KMS-11 (cell line): ENCODE measurements at regions not wholly inside any gene's neighbourhood (a gene's known extent, or its start where the extent isn't known, plus 50 kb on each side); places are given as distances from the start of the nearest gene placed in this dataset.
"Not testable (repeated sequence)": the region's sequence is repeated elsewhere in the genome, so short reads cannot be mapped to it uniquely, and the experiment has no call there.

Experiments used
- H2AFZ ChIP-seq: fragments of 200-600 bp; sonication (generic); 2 replicates; pipeline ENCODE4 v1.6.1; 2016; ENCODE audit warnings: antibody characterized with exemption, mixed run types, low read depth
- H3K27ac ChIP-seq: fragments of 200-600 bp; sonication (generic); 2 replicates; pipeline ENCODE4 v1.6.1; 2016; ENCODE audit warnings: mild to moderate bottlenecking, mixed run types
- H3K27me3 ChIP-seq: fragments of 200-600 bp; sonication (generic); 2 replicates; pipeline ENCODE4 v1.6.1; 2017; ENCODE audit warnings: mild to moderate bottlenecking, low read depth, mixed run types, moderate library complexity; ENCODE audit not compliant: insufficient read depth
- H3K36me3 ChIP-seq: fragments of 200-600 bp; sonication (generic); 2 replicates; pipeline ENCODE4 v1.6.1; 2017; ENCODE audit warnings: mild to moderate bottlenecking, mixed run types; ENCODE audit not compliant: insufficient read depth
- H3K4me1 ChIP-seq: fragments of 200-600 bp; sonication (generic); 2 replicates; pipeline ENCODE4 v1.6.1; 2016; ENCODE audit warnings: mild to moderate bottlenecking, low read depth, mixed run types; ENCODE audit not compliant: poor library complexity, severe bottlenecking
- H3K4me2 ChIP-seq: fragments of 200-600 bp; sonication (generic); 2 replicates; pipeline ENCODE4 v1.7.0; 2016; ENCODE audit warnings: mild to moderate bottlenecking, mixed run types
- H3K4me3 ChIP-seq: fragments of 200-600 bp; sonication (generic); IDR thresholded peaks from 2 replicates; pipeline ENCODE4 v1.6.1; 2017; ENCODE audit warnings: low read depth, low read length, mixed read lengths; ENCODE audit not compliant: insufficient read depth
- H3K79me2 ChIP-seq: fragments of 200-600 bp; sonication (generic); 2 replicates; pipeline ENCODE4 v1.6.1; 2016; ENCODE audit warnings: low read depth, mixed run types; ENCODE audit not compliant: insufficient read depth
- H3K9ac ChIP-seq: fragments of 200-600 bp; sonication (generic); 2 replicates; pipeline ENCODE4 v1.6.1; 2016; ENCODE audit warnings: mild to moderate bottlenecking, mixed run types
- H4K20me1 ChIP-seq: fragments of 200-600 bp; sonication (generic); 2 replicates; pipeline ENCODE4 v1.6.1; 2016; ENCODE audit warnings: mild to moderate bottlenecking, mixed run types; ENCODE audit not compliant: insufficient read depth
- CTCF ChIP-seq: fragments of 200-600 bp; sonication (generic); conservative IDR thresholded peaks from 2 replicates; pipeline ENCODE4 v1.6.1; 2017; ENCODE audit warnings: low read depth, mild to moderate bottlenecking, antibody characterized with exemption, low read length, moderate library complexity, mixed read lengths

- Histone ChIP-seq H3K27me3 (no peaks in the 10 kb centered on the region), H3K4me3 (no peak overlapping the region), H3K4me1 (no peaks in the 10 kb centered on the region), H3K79me2 (no peaks in the 10 kb centered on the region), H3K27ac (no peak overlapping the region), H3K4me2 (no peak overlapping the region), H4K20me1 (no peaks in the 10 kb centered on the region), H3K36me3 (no peaks in the 10 kb centered on the region), H3K9ac (no peak overlapping the region), H2AFZ (no peak overlapping the region)
- TF ChIP-seq CTCF, result no peak
Observed at GRCh38 chr12:131634037-131634436, 76.9 kb upstream of the SFSWAP start.

DNA sequence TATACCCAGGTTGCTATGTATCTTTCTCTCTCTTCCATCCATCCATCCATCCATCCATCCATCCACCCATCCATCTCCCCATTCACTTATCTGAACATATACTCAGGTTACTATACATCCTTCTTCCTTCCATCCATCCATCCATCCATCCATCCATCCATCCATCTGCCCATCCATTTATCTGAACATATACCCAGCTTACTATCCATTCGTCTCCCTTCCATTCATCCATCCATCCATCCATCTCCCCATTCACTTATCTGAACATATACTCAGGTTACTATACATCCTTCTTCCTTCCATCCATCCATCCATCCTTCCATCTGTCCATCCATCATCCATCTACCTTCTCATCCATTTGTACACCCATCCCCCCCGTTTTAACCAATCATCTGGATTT lies 75.9 kb upstream of the SFSWAP start:
- not testable (repeated sequence) for H3K4me1 ChIP-seq, H3K9ac ChIP-seq, H3K79me2 ChIP-seq, H3K4me2 ChIP-seq, H3K36me3 ChIP-seq, H2AFZ ChIP-seq, H3K27ac ChIP-seq, H3K4me3 ChIP-seq, H3K27me3 ChIP-seq, H4K20me1 ChIP-seq

DNA sequence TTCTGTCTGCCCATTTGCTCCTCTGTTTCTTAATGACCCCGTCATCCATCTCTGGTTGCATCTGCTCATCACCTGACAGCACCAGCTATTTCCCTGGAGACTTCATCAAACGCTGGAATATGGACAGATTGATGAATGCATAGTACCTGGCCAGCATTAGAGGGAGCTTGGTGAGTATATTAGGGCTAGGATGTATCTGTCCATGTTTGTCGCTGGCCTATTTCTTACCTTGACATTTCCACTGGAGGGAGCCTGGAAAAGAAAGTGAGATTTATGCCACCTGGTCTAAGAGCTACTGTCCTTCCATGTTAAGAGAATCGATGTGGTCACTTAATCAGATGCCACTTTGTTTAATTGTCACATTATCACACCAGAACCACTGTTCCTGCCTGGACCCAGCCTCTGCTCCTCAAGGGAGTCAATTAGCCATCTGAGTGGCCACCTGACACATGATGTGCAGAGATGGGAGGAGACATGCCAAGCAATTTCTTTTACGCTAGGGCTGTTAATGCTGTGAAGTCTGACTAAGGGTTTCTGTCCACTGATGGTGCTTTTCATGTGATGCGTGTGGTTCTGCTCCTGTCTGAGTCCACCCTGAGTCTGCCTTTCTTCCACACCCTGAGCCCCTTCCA lies 75.3 kb upstream of the SFSWAP start:
- no peak overlapping the region for H2AFZ ChIP-seq
- no peaks in the 10 kb centered on the region for H3K36me3 ChIP-seq
- no peak overlapping the region for H3K9ac ChIP-seq
- TF ChIP-seq CTCF, result no peak
- no peaks in the 10 kb centered on the region for H4K20me1 ChIP-seq
- H3K27me3 ChIP-seq, result no peaks in the 10 kb centered on the region
- no peak overlapping the region for H3K4me3 ChIP-seq
- H3K27ac ChIP-seq, result no peak overlapping the region
- no peaks in the 10 kb centered on the region for H3K4me1 ChIP-seq
- no peaks in the 10 kb centered on the region for H3K79me2 ChIP-seq
- H3K4me2 ChIP-seq, result no peak overlapping the region

DNA sequence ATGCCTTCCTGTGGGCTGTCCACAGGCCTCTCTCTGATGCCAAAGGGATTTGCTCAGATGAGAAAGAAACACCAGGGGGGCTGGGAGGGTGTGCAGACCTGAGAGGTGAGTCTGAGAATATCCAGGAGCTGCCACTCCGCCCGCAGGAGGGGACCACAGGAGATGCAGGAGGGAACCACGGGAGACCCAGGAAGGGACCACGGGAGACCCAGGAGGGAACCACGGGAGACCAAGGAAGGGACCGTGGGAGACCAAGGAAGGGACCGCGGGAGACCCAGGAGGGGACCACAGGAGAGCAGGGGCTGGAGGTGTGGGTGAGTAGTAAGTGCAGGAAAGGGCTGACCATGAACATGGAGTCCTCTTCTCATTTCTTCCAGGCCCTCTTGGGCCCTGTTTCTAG lies 74.6 kb upstream of the SFSWAP start:
- Histone ChIP-seq H3K4me2 (no peak overlapping the region), H2AFZ (no peak overlapping the region), H3K27ac (no peak overlapping the region), H3K4me1 (no peaks in the 10 kb centered on the region), H3K4me3 (no peak overlapping the region), H4K20me1 (no peaks in the 10 kb centered on the region), H3K27me3 (no peaks in the 10 kb centered on the region), H3K36me3 (no peaks in the 10 kb centered on the region), H3K9ac (no peak overlapping the region), H3K79me2 (no peaks in the 10 kb centered on the region)
- no peak for TF ChIP-seq CTCF

DNA sequence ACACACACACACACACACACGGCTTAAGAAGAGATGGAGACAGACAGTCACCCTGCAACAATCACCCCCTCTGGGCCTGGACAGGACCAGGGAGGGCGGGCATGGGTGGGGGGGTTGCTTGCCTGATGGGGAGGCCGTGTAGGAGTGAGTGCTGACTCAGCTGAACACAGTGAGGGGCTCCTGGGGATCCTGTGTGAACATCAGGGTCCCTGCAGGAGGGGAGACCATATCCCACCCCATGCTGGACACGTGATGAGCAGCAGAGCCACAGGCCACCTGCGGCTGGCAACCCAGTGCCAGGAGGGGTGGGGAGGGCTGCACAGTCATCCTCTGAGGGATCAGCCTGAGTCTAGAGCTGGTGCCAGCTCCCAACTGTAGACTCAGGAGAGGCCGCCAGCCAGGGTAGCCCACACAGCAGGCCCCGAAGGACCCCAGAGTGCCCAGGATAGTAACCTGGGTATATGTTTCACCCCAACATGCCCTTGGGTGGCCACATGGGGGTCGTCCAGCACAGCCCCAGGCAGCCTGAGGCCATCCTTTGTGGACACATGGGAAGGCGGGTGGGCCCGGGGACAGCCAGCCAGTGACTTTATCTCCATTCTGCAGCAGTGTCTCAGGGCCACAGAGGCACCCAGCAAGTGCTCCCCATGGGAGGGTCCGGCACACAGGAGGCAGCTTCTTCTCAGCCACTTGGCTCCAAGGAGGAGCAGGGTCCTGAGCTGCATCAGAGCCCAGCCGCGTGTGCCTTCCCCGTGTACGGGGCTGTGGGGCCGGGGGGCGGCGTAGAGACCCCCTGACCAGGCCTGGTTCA lies 73.7 kb upstream of the SFSWAP start:
- H3K27me3 ChIP-seq, result no peaks in the 10 kb centered on the region
- H3K4me2 ChIP-seq, result no peak overlapping the region
- H4K20me1 ChIP-seq, result no peaks in the 10 kb centered on the region
- H3K9ac ChIP-seq, result no peak overlapping the region
- H3K4me3 ChIP-seq, result no peak overlapping the region
- H3K79me2 ChIP-seq, result no peaks in the 10 kb centered on the region
- no peak overlapping the region for H3K27ac ChIP-seq
- no peaks in the 10 kb centered on the region for H3K36me3 ChIP-seq
- H3K4me1 ChIP-seq, result no peaks in the 10 kb centered on the region
- no peak for TF ChIP-seq CTCF
- no peak overlapping the region for H2AFZ ChIP-seq
